GM18951 (cell line): ENCODE measurements at regions not wholly inside any gene's neighbourhood (a gene's known extent, or its start where the extent isn't known, plus 50 kb on each side); places are given as distances from the start of the nearest gene placed in this dataset.

Experiments used
- POLR2A ChIP-seq: IDR thresholded peaks from 4 replicates; pipeline ENCODE4 v1.6.1; 2011; ENCODE audit warnings: mild to moderate bottlenecking; ENCODE audit not compliant: insufficient read length, insufficient read depth; ENCODE audit errors: extremely low read depth
- in situ Hi-C: fragments of 300-500 bp; cut with MboI; formaldehyde crosslinking; loops from one replicate; pipeline ENCODE4 v1.12.0; 2022; ENCODE audit warnings: low sequenced_read_pairs, mixed read lengths, inconsistent platforms; ENCODE audit not compliant: unreplicated experiment

DNA sequence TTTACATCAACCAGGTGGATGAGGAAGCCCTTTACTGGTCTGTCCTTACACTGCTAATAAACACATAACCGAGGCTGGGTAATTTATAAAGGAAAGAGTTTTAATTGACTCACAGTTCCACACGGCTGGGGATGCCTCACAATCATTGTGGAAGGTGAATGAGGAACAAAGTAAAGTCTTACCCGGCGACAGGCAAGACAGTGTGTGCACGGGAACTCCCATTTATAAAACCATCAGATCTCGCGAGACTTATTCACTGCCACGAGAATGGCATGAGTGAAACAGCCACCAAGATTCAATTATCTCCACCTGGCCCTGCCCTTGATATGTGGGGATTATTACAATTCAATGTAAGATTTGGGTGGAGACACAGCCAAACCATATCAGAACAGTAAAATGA, 67.3 kb upstream of the GRAMD2B start:
- no peak for TF ChIP-seq POLR2A
- in situ Hi-C loops: loop anchor here (10.0 kb wide), 1 partner anchor 179 kb away; no protein-coding TSS in a partner anchor

DNA sequence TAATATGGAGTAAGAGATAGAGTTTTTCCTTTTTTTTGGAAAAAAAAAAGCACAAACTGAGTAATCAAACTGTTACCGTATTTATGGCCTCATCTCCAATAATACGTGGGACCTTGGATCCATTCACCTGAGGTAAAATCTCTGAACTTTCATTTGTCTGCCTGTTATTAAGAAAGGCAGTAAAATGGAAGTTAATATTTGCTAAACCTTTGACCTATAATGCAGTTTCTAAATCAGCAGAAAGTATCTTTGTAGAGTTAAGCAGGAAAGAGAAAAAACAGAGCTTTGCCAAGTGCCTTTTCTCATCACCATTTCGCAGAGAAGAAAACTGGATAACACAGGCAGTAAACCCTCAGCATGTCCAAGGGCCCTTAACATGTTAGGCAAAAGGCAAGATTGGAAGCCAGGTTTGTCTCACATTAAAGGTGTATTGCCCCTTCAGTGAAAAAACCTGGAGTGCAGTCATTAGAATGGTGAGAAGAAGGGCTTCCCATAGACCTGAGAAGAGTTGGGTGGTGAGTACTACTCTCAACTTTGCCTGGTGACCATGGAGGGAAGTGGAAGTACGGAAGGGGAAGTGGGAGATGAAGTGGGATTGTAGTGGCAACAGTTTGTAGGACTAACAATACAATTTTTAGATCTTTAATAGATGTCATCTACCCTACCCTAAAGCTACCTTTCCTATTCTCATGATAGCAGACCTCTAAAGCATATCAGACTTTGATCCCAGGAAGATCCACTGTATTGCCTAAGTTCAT, 65.4 kb upstream of the GRAMD2B start:
- no peak for TF ChIP-seq POLR2A
- in situ Hi-C loops: loop anchor here (10.0 kb wide), 1 partner anchor 177 kb away; no protein-coding TSS in a partner anchor

GRCh38 chr5:126358525-126358924, 64.7 kb upstream of the GRAMD2B start:
- TF ChIP-seq POLR2A: no peak
- in situ Hi-C loops: loop anchor here (10.0 kb wide), 1 partner anchor 176 kb away; no protein-coding TSS in a partner anchor

GRCh38 chr5:126359884-126360283, 63.3 kb upstream of the GRAMD2B start:
- in situ Hi-C loops: loop anchor here (10.0 kb wide), 1 partner anchor 175 kb away; no protein-coding TSS in a partner anchor

DNA sequence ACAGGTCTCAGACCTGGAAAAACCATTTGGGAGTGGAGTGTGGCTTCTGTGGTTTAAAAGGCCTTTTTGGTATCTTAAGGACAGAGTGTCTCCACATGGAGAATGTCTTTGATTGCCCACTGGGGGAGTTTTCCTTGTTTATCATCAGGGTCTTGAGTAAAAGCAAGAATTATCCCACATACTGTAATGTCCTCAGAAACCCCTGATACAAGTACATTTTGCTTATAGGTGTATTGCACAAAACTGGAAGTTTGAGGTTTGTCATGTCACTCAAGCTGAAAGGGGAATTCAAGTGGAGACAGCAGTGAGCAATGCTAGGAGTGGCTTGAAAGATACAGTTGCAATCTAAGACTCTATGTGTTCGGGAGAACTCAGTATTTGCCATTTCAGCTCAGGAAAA, 62.7 kb upstream of the GRAMD2B start:
- in situ Hi-C loops: no loop called here
- TF ChIP-seq POLR2A: no peak

More at GRCh38 chr5:126359884-126360283, 63.3 kb upstream of the GRAMD2B start:
- TF ChIP-seq POLR2A: no peak

- in situ Hi-C loops: no loop called here
- TF ChIP-seq POLR2A: no peak
Measured at GRCh38 chr5:126363658-126364057, 59.6 kb upstream of the GRAMD2B start.

GRCh38 chr5:126364206-126364902, 58.9 kb upstream of the GRAMD2B start:
- no peak for TF ChIP-seq POLR2A
- in situ Hi-C loops: no loop called here

DNA sequence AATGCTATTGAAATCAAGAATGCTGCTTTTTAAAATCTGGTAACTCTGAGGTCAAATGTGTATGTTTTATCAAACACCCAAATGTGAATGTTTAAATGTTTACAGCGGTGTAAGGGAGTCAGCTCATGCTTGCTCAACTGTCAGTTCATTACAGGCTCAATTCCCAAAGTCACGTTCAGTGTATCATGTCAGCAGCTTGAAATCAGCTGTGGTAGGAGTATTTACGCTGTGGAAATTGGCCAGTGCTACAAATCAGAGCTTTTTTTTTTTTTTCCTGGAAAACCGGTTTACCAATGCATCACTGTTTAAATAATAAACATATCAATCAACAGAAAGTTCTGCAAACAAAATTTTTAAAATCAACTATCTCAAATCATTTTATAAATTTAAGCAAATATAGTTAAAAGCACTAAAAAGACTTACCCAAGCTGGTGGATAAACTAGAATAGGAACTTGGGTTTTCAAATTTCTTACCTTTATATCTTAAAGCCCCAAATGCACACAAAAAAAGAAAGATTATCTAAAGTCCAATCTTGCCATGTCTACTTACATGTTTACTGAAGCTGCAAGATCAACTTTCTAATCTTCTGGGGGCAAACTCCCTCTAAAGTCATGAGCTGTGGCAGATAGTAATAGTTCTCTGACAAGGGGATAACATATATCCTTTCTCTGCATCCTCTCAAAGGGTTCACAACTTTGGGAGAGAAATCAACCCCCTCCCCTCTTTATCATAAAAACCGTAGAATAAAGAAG, 57.6 kb upstream of the GRAMD2B start:
- in situ Hi-C loops: no loop called here

GRCh38 chr5:126366199-126366560, 57.0 kb upstream of the GRAMD2B start:
- in situ Hi-C loops: no loop called here
- TF ChIP-seq POLR2A: no peak

More for the DNA sequence above, 57.6 kb upstream of the GRAMD2B start:
- no peak for TF ChIP-seq POLR2A

DNA sequence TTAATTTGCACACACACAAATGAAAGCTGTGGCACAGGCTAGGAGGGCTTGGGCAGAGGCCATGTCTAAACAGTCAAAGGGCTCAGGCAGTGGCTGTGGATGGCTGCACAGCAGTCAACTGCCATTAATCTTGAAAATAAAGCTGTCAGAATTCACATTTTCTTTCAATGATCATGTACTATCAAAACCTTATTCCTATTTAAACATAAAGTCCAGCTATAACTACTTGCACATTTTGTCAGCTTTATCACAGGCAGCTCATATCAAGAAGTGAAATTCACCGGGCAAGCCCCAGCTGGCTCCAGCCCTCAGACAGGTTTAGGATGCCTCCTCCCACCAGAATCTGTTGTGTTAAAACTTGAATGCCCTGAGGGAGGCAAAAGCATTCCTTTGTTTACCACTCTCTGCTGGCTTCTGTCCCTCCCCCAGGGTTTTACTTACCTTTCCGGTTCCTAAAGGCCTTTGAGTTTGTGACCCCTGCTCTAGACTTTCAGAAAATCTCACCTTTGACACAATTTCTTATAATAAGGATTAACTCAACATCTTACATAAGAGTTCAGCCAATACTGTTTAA, 54.9 kb upstream of the GRAMD2B start:
- no peak for TF ChIP-seq POLR2A
- in situ Hi-C loops: no loop called here

GRCh38 chr5:126369083-126369482, 54.1 kb upstream of the GRAMD2B start:
- in situ Hi-C loops: no loop called here

GRCh38 chr5:126369995-126370731, 53.0 kb upstream of the GRAMD2B start:
- in situ Hi-C loops: no loop called here
- no peak for TF ChIP-seq POLR2A

More at GRCh38 chr5:126369083-126369482, 54.1 kb upstream of the GRAMD2B start:
- TF ChIP-seq POLR2A: no peak
